ENCODE measurements at regions not wholly inside any gene's neighbourhood (a gene's known extent, or its start where the extent isn't known, plus 50 kb on each side); places are given as distances from the start of the nearest gene placed in this dataset.
A peak's percentile ranks its signal among the peaks of the same experiment; 100 is the strongest.

DNA sequence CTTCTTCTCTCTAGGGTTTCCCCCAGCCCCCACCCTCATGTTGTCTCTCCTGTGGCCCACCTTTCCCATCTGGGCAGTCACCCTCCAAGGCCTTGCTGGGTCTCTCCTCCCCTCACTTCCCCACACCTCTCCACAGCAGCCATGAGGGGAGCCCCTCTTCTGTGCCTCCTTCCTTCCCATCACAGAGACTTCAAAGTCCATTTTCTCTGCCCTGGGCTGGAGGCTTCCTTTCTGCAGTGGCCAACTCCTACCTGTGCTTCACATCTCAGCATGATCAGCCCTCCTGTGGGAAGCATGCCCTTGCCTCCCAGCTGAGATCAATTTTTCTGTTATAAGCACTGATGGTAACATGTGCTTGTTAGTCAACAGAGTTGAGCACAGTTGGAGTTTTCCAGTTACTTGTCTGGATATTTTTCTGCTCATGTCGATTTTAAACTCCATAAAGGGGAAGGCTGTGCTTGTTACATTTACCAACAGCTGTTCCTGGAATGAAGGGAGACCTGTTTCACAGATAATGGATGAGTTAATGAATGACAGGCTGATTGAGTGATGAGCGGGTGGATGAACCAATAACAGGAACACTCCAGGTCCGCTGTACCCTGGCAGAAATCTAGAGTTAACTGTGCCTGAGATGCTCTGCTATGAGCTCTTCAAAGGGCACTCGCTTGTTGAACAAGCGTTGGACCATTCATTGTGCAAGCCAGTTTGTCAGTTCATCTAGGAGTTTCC is 71.4 kb upstream of the PRSS58 start:
- Histone ChIP-seq H3K4me2 (ENCODE audit: low read length) (no peak overlapping the region), H3K36me3 (ENCODE audit: control insufficient read depth in 1 of 2, insufficient read depth in 2 of 2, low read length in 2 of 2) (no peaks in the 10 kb centered on the region), H3K4me1 (ENCODE audit: control insufficient read depth in 1 of 2, insufficient read depth in 2 of 2, low read length in 2 of 2) (peaks cover 0 to 6% of the 10 kb centered on the region in 2 experiments; a peak in 1 of 4 replicates), H3K4me3 (replicated peaks in 1 of 2; ENCODE audit: low read depth in 1 of 2, low read length in 2 of 2) (no peak overlapping the region), H3K79me2 (ENCODE audit: insufficient read depth, low read length) (no peaks in the 10 kb centered on the region), H3K9me2 (ENCODE audit: insufficient read depth) (no peaks in the 10 kb centered on the region), H3K27me3 (ENCODE audit: insufficient read depth, low read length) (peaks cover 10% of the 10 kb centered on the region), H4K20me1 (ENCODE audit: insufficient read depth) (no peaks in the 10 kb centered on the region), H3K27ac (ENCODE audit: low read depth, low read length) (no peak overlapping the region), H2AFZ (ENCODE audit: low read depth, low read length, poor library complexity, severe bottlenecking) (no peak overlapping the region), H3K9ac (ENCODE audit: low read length) (no peak overlapping the region), H3K9me3 (ENCODE audit: control insufficient read depth in 1 of 2, insufficient read depth in 1 of 2, low read depth in 1 of 2, low read length in 2 of 2) (no peaks in the 10 kb centered on the region)
- no TSS peak for BruUV-seq (replicated peaks)
- TF ChIP-seq TCF7L2 (IDR thresholded peaks at IDR 0.05; ENCODE audit: borderline replicate concordance, extremely low read depth, insufficient read depth, insufficient read length) (no peak), ZNF274 (IDR thresholded peaks at IDR 0.05; ENCODE audit: low read depth, low read length) (no peak), EZH2phosphoT487 (IDR thresholded peaks at IDR 0.05; ENCODE audit: borderline replicate concordance) (no peak), CEBPB (IDR thresholded peaks at IDR 0.05; ENCODE audit: low read depth) (no peak), ATF3 (IDR thresholded peaks at IDR 0.05) (no peak), POLR2A (IDR thresholded peaks at IDR 0.05; ENCODE audit: borderline replicate concordance, extremely low read depth, insufficient read depth, insufficient read length) (no peak), SRF (IDR thresholded peaks at IDR 0.05; ENCODE audit: low read depth) (no peak), RAD21 (IDR thresholded peaks at IDR 0.05; ENCODE audit: low read depth) (no peak), ZFX (IDR thresholded peaks at IDR 0.05) (no peak), YY1 (IDR thresholded peaks at IDR 0.05; ENCODE audit: extremely low read depth, insufficient replicate concordance, low read depth, low read length) (no peak), SIN3A (IDR thresholded peaks at IDR 0.05; ENCODE audit: low read depth) (no peak), ELF1 (IDR thresholded peaks at IDR 0.05; ENCODE audit: borderline replicate concordance, low read depth) (no peak), SP1 (IDR thresholded peaks at IDR 0.05; ENCODE audit: low read depth) (no peak), CTCF (IDR thresholded peaks at IDR 0.05 in 2 of 3, conservative IDR thresholded peaks at IDR 0.05 in 1 of 3; ENCODE audit: borderline replicate concordance in 1 of 3, insufficient read depth in 1 of 3, low read depth in 2 of 3, low read length in 2 of 3) (no peak), POLR2AphosphoS5 (IDR thresholded peaks at IDR 0.05; ENCODE audit: low read depth, low read length) (no peak), REST (IDR thresholded peaks at IDR 0.05; ENCODE audit: low read depth) (no peak), CBX3 (IDR thresholded peaks at IDR 0.05; ENCODE audit: low read depth) (no peak), MAX (IDR thresholded peaks at IDR 0.05) (no peak)
- ATAC-seq (peak; percentile 54), DNase-seq (ENCODE audit: low read depth, low spot score) (no peak)
- ChIA-PET CTCF (interaction anchor here (1.3 kb wide), 1 partner anchor 10 kb away, joined by 5 read pairs; no protein-coding TSS in a partner anchor), RAD21 (ENCODE audit: low non-redundant PET in 1 of 2, low total read pairs in 2 of 2, uncharacterized antibody in 2 of 2, unreplicated experiment in 2 of 2) (no interaction called here), POLR2A (no interaction called here)
- intact Hi-C loops (cut with micrococcal nuclease): no loop called here

Data from HCT116 (cell line).